ENCODE measurements at regions not wholly inside any gene's neighbourhood (a gene's known extent, or its start where the extent isn't known, plus 50 kb on each side); places are given as distances from the start of the nearest gene placed in this dataset.

DNA sequence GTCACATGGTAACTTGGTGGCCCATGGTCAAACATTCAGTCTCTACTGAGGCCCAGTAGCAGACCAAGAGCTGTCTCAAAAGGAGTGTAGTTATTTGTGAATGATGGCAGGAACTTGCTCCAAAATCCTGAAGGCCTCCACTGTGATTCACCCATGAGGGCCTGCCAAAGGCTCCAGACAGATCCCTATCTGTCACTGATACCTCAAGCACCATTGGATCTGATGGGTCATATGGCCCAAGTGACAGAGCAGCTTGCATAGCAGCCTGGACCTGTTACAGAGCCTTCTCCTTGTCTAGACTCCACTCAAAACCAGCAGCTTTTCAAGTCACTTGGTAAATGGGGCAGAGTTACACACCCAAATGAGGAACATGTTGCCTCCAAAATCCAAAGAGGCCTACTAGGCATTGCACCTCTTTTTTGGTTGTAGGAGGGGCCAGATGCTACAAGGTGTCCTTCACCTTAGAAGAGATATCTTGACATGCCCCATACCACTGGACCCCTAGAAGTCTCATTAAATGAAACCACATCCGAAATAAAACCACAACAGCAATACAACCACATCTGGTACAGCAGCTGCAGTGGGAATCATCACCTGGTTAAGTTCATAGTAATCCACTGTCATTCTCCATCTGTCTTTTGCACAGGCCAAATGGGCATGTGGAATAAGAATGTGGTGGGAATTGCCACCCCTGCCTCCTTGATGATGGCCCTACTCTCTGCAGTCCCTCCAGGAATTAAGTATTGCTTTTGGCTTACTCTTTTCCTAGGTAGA, 150.4 kb upstream of the MAX start:
- no peak for DNase-seq

- DNase-seq = no peak
Observed at GRCh38 chr14:65255029-65255545, 152.8 kb upstream of the MAX start.

DNA sequence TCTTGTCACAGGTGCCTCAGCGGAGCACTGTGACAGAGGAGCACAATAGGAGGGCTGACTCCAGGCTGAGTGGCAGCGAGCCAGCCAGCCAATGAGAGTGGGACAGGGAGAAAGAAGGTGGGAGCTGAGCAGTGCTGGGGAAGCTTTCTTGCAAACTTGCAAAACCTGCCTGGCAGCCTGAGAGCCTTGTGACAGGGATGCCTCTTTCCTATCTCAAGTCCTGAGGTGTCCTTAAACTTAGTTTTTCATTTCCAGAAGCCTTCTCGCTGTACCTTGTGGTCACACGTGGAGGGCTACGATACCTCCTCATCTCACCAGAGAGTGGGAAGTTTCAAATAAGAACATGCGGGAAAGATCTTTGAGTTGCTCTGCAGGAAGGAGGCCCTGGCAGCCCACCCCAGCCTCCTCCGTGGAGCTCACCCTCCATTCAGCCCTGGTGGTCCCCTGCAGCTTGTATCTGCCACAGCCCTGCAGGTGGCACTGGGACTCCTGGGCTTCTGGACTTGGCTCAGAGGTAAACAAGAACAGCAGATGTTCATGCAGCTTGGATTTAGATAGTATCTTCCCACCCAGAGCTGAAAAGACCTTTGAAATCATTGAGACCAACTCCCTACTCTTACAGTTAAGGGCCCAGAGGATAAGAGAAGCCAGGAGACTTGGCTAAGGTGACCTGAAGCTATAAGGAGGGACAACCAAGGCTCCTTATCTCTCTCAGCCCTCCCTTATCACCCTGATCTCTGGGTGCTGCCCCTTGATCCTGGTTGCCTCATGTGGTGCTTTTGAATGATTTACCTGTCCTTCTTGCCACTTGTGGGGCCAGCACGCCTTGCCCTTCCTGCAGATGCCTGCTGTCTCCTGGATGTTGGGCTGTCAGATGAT, 153.5 kb upstream of the MAX start:
- DNase-seq = no peak

GRCh38 chr14:65256714-65257113, 154.4 kb upstream of the MAX start:
- no peak for DNase-seq

DNA sequence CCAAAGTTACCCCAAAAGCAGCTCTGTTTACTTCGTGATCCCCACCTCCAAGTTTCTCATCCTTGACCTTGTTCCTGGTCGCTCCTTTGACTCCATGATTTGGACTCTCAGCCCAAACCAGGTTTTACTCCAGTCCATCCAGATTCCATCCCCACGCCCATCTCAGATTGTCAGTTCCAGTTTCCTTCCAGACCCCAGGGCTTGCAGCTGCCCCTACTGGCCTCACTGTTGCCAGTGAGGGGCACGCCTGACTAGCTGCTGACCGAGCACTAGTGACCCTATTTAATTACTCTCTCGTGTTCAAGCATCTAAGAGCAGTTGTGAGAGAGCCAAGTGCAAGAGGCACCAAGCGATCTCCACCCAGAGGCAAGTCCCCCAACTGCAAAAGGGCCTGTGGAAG, 155.1 kb upstream of the FUT8 start:
- DNase-seq = no peak

GRCh38 chr14:65258391-65258790, 154.1 kb upstream of the FUT8 start:
- DNase-seq = no peak

GRCh38 chr14:65259000-65259399, 153.5 kb upstream of the FUT8 start:
- no peak for DNase-seq

GRCh38 chr14:65260786-65261185, 151.7 kb upstream of the FUT8 start:
- no peak for DNase-seq

DNA sequence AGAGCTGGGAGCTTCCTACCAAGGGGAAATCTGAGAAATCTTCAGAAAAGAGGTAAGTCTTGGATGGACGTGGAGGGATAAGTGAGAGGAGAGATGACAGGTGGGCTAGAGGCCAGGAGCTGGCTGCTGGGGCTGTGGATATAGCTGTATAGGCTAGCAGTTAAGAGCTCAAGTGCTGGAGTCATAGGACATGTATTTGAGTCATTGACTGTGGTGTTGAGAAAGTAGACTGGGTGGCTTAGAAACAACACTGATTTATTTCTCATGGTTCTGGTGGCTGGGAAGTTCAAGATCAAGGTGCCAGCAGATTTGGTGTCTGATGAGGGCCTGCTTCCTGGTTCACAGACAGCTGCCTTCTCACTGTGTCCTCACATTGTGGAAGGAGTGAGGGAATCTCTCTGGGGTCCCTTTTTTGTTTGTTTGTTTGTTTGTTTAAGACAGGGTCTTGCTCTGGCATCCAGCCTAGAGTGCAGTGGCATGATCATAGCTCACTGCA, 151.1 kb upstream of the FUT8 start:
- no peak for DNase-seq

GRCh38 chr14:65261946-65262345, 150.6 kb upstream of the FUT8 start:
- DNase-seq = no peak

- no peak for DNase-seq
Observed at GRCh38 chr14:65263177-65263788, 149.2 kb upstream of the FUT8 start.

DNA sequence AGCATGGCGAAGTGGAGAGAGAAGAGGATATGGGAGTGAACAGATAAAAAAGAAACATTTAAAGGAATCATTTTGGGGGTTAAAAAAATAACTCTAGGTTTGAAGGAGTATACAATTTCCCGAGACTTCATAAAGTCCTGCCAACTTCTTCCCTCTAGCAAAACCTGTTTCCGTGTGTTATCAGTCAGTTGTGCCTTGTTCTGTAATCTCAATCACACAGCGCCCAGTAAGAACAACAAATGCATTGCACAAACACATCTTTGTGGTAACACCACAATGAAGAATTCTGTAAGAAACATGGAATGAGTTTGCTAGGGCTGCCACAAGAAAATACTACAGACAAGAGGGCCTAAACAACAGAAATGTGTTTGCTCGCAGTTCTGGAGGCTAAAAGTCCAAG, 144.7 kb upstream of the FUT8 start:
- no peak for DNase-seq

DNA sequence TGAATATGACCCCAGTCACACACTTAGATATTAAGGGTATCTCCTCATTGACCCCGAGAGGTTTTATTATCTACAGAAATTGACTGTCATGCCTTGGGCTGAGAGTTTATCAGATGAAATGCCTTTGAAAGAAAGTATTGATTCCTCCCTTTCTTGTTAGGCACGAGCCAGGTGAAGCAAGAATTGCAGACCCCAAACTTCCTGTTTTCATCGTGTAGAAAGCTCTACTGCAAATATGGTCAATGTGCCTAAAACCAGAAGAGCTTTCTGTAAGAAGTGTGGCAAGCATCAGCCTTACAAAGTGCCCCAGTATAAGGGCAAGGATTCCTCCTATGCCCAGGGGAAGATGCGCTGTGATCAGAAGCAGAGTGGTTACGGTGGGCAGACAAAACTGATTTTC, 143.9 kb upstream of the FUT8 start:
- no peak for DNase-seq

- DNase-seq = no peak
Observed at GRCh38 chr14:65269732-65270131, 142.8 kb upstream of the FUT8 start.

DNA sequence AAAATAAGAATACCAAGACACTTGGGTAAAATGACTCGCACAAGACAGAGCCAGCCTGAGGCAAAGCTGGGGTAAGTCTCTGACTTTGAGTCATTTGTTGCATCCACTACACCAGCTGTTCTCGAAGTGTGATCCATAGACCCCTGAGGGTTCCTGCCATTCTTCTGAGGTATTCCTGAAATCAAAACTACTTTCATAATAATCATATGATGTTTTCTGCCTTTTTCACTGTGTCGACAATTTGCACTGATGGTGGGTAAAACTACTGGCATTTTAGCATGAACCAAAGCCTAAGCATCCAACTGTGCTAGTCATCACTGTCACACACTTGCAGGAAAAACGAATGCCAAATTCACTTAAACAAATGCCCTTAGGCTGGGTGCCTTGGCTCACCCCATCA, 135.5 kb upstream of the FUT8 start:
- DNase-seq = no peak

- no peak for DNase-seq
Observed at GRCh38 chr14:65277580-65278270, 134.8 kb upstream of the FUT8 start.

GRCh38 chr14:65278589-65278988, 133.9 kb upstream of the FUT8 start:
- no peak for DNase-seq

- no peak for DNase-seq
Observed at GRCh38 chr14:65279510-65279909, 133.0 kb upstream of the FUT8 start.

GRCh38 chr14:65279958-65280357, 132.6 kb upstream of the FUT8 start:
- DNase-seq = no peak

DNA sequence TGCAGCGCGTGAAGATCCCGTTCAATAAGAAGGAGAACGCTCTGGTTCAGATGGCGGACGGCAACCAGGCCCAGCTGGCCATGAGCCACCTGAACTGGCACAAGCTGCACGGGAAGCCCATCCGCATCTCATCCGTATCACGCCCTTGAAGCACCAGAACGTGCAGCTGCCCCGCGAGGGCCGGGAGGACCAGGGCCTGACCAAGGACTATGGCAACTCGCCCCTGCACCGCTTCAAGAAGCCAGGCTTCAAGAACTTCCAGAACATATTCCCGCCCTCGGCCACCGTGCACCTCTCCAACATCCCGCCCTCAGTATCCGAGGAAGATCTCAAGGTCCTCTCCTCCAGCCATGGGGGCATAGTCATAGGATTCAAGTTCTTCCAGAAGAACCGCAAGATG, 131.9 kb upstream of the FUT8 start:
- no peak for DNase-seq

GRCh38 chr14:65281991-65282895, 130.3 kb upstream of the FUT8 start:
- DNase-seq = no peak

DNA sequence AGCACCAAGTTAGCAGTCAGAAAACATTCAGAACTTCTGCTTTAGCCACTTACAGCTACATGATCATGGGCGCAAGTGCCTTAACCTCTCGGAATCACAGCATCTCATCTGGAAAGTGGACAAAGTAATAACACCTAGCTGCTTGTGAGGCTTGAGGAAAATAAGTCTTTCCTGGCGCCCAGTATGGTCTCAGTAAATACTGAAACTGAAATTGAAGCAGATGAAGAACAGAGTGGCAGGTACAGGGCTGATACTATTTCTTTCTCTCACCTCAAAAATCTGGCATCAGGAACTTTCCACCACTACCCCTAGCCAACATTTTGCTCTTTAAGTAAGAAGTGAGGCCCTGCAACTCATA, 129.7 kb upstream of the FUT8 start:
- no peak for DNase-seq

All from effector CD8-positive, alpha-beta T cell (primary cell).